Spleen (tissue), 11 donors: ENCODE measurements at regions not wholly inside any gene's neighbourhood (a gene's known extent, or its start where the extent isn't known, plus 50 kb on each side); places are given as distances from the start of the nearest gene placed in this dataset.
A peak's percentile ranks its signal among the peaks of the same experiment; 100 is the strongest.

Experiments used
- DNase-seq: peaks from one replicate; pipeline ENCODE4 v3.0.0-alpha.2; 2020
- H3K27ac ChIP-seq, 8 donors: fragments of 200-600 bp; sonication (generic) in 7 of 8; 1 replicate in 4 of 8; 2 replicates in 4 of 8; pipeline versions ENCODE4 v1.5.0 to v1.8.0; 2016 to 2021; ENCODE audit warnings: inconsistent platforms in 4 of 8, mild to moderate bottlenecking in 4 of 8, moderate library complexity in 1 of 8
- H3K27me3 ChIP-seq, 7 donors: fragments of 200-600 bp; sonication (generic) in 6 of 7; replicated peaks in 1 of 7; 1 replicate in 4 of 7; 2 replicates in 3 of 7; pipeline versions ENCODE4 v1.5.0 to v1.8.0; 2016 to 2021; ENCODE audit warnings: inconsistent platforms in 3 of 7, mild to moderate bottlenecking in 1 of 7
- H3K36me3 ChIP-seq, 6 donors: fragments of 200-600 bp; sonication (generic) in 5 of 6; 1 replicate in 4 of 6; 2 replicates in 2 of 6; pipeline versions ENCODE4 v1.5.0 to v1.8.0; 2016 to 2021; ENCODE audit warnings: inconsistent platforms in 2 of 6
- H3K4me1 ChIP-seq, 6 donors: fragments of 200-600 bp; sonication (generic) in 5 of 6; 1 replicate in 3 of 6; 2 replicates in 3 of 6; pipeline versions ENCODE4 v1.5.0 to v1.8.0; 2016 to 2021; ENCODE audit warnings: inconsistent platforms in 3 of 6
- H3K4me3 ChIP-seq, 8 donors: fragments of 200-600 bp; sonication (generic) in 7 of 8; 1 replicate in 4 of 8; 2 replicates in 4 of 8; pipeline versions ENCODE4 v1.5.0 to v1.8.0; 2016 to 2021; ENCODE audit warnings: inconsistent platforms in 4 of 8, mild to moderate bottlenecking in 4 of 8, moderate library complexity in 2 of 8
- H3K9me3 ChIP-seq, 8 donors: fragments of 200-600 bp; sonication (generic) in 7 of 8; 1 replicate in 4 of 8; 2 replicates in 4 of 8; pipeline versions ENCODE4 v1.5.0 to v1.8.0; 2016 to 2021; ENCODE audit warnings: inconsistent platforms in 4 of 8
- POLR2A ChIP-seq, 3 donors: fragments of 450-650 bp; IDR thresholded peaks; one replicate each; pipeline ENCODE4 v1.5.1; 2017; ENCODE audit warnings: antibody characterized with exemption in 3 of 3, mild to moderate bottlenecking in 1 of 3
- POLR2AphosphoS5 ChIP-seq, 3 donors: sonication (generic); formaldehyde crosslinking; IDR thresholded peaks; one replicate each; pipeline ENCODE4 v1.5.1; 2017; ENCODE audit warnings: antibody characterized with exemption in 3 of 3
- WGBS, 5 donors: extraction: QIAGEN DNeasy Blood & Tissue Kit in 3 of 5; methylation state at CpG; one replicate each; pipeline versions ENCODE4 v1.1.5 to v1.1.7; 2013 to 2018; 5-methylcytosine and 5-hydroxymethylcytosine counted together
- intact Hi-C: fragments of 100-400 bp; cut with DNase I; formaldehyde crosslinking; loops from one replicate; pipeline ENCODE4 v1.15.0; 2023; ENCODE audit warnings: low total_unique reads
- TF ChIP-seq, protein P1 (sequence below), 11 experiments: fragments of 200-600 bp in 7 of 11; fragments of 450-650 bp in 4 of 11; sonication (generic) in 4 of 11; IDR thresholded peaks in 8 of 11; conservative IDR thresholded peaks in 3 of 11; 1 replicate in 7 of 11; 2 replicates in 4 of 11; pipeline versions ENCODE4 v1.4.0 to v1.8.0; 2016 to 2021; ENCODE audit warnings: antibody characterized with exemption in 11 of 11, inconsistent platforms in 4 of 11, mild to moderate bottlenecking in 1 of 11
- donor health status: healthy with polysubstance abuse.
- donor health status: DM: no; HTN: no; CAD: no; lungs with moderate emphysema.
- donor health status: DM: no; HTN: no; CAD: no.
- donor health status: Bipolar disorder and iron deficiency.
- donor health status: healthy.
- donor health status: DM: no; HTN: no; CAD: no.
- donor health status: DM: yes; HTN: yes; CAD: no.

DNA sequence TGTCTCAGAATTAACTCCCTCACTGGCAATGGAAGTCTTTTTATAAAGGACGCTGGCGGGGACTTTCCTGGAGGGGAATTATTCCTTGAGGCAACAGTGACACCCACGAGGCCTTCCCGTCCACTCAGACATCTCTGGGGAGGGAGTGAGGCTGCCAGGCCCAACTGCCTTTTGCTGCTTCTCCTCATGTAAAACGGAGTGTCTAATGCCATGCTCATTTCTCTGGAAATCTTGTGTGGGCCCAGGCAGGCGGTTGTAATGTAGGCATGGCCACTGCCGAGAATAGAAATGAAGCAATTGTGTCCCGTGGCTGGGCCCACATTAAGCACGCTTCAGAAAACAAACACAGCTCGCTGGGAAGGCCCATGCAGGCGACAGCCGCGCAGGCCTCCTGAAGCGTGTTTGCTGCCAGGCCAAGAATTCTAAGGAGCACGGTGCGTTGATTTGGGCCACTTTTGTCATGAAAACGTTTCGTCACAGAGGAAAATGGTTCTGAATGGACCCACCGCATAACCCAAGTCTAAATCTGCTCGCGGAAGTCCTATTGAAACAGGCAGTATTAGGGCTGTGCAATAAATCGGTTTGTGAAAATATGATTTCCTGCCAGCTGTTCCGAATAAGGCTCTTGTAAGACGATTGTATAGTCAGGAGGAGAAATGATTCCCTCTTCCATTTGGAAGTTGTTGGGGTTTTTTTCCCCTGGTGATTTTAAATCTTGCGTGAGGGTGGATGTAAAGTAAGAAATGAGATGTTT is 104.2 kb upstream of the CHST15 start:
- Histone ChIP-seq H3K4me1 (peaks cover 0 to 14% (median 3%) of the 10 kb centered on the region in 6 donors), H3K9me3 (no peaks in the 10 kb centered on the region), H3K27me3 (no peaks in the 10 kb centered on the region), H3K27ac (peak overlapping the region in 7 of 8 donors; percentile 44 to 69 (median 61)), H3K36me3 (no peaks in the 10 kb centered on the region), H3K4me3 (no peak overlapping the region)
- WGBS, 5 donors, result 73 to 84% (median 80%) methylated on average over 24 to 25 of the region's 25 CpGs
- no peak for DNase-seq
- intact Hi-C loops, result no loop called here
- no peak for TF ChIP-seq POLR2AphosphoS5 (IDR thresholded peaks at IDR 0.05)
- TF ChIP-seq, protein P1, sequence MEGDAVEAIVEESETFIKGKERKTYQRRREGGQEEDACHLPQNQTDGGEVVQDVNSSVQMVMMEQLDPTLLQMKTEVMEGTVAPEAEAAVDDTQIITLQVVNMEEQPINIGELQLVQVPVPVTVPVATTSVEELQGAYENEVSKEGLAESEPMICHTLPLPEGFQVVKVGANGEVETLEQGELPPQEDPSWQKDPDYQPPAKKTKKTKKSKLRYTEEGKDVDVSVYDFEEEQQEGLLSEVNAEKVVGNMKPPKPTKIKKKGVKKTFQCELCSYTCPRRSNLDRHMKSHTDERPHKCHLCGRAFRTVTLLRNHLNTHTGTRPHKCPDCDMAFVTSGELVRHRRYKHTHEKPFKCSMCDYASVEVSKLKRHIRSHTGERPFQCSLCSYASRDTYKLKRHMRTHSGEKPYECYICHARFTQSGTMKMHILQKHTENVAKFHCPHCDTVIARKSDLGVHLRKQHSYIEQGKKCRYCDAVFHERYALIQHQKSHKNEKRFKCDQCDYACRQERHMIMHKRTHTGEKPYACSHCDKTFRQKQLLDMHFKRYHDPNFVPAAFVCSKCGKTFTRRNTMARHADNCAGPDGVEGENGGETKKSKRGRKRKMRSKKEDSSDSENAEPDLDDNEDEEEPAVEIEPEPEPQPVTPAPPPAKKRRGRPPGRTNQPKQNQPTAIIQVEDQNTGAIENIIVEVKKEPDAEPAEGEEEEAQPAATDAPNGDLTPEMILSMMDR (IDR thresholded peaks at IDR 0.05 in 8 of 11, conservative IDR thresholded peaks at IDR 0.05 in 3 of 11), result no peak
- TF ChIP-seq POLR2A (IDR thresholded peaks at IDR 0.05), result no peak

DNA sequence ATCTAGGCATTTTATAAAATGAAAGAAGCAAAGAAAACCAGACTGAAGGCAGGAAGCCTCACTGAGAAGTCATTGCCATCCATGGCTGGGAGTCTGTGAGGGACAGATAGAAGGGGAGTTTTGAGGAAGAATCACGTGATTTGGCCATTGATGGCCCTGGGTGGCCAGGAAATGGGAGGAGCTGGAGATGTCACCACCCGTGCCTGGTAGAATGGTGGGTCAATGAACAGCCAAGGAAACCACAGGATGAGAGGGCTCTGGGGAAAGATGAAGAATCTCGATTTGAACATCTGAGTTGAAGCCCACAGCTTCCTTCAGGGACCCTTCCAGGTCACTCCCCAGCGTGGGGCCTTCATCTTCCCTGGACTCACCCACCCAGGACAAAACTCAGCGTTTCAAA is 103.3 kb upstream of the CHST15 start:
- Histone ChIP-seq H3K4me3 (no peak overlapping the region), H3K27me3 (no peaks in the 10 kb centered on the region), H3K36me3 (no peaks in the 10 kb centered on the region), H3K4me1 (peaks cover 0 to 14% (median 3%) of the 10 kb centered on the region in 6 donors), H3K27ac (peak overlapping the region in 7 of 8 donors; percentile 21 to 69 (median 61)), H3K9me3 (no peaks in the 10 kb centered on the region)
- TF ChIP-seq POLR2AphosphoS5 (IDR thresholded peaks at IDR 0.05) (no peak), POLR2A (IDR thresholded peaks at IDR 0.05) (no peak)
- TF ChIP-seq, protein P1 (IDR thresholded peaks at IDR 0.05 in 8 of 11, conservative IDR thresholded peaks at IDR 0.05 in 3 of 11), result no peak
- WGBS, 5 donors, result 25 to 42% (median 36%) methylated on average over 5 of the region's 5 CpGs
- DNase-seq, result no peak
- intact Hi-C loops, result no loop called here

DNA sequence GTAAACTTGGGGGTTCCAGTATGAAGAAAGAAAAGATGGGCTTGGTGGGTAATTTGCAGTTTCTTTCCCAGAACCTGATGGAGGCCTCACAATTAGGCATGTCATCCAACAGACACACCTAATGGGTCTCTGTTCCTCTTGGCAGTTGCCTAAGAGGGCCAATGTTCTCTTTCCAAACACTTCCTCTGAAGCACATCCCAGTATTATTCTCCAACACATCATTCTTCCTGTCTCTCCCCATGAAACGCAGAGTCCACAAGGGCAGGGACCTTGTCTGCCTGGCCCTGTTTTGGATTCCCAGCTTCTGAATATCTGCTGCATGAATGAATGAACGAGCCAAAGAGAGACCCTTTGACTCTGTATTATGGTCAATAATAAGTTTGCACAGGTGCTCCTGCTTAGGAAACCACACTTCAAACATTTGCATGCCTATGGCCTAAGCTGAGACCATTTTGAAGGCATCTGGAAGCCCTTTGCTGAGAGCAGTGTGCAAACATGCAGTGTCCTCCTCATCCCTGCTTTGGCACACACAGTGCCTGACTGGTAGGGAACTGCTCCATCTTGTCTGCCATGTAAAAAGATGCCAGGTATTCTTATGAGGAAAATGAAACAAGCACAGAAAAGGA is 100.9 kb upstream of the CHST15 start:
- Histone ChIP-seq H3K36me3 (no peaks in the 10 kb centered on the region), H3K27ac (no peak overlapping the region), H3K4me1 (peaks cover 0 to 14% (median 3%) of the 10 kb centered on the region in 6 donors), H3K9me3 (no peaks in the 10 kb centered on the region), H3K27me3 (no peaks in the 10 kb centered on the region), H3K4me3 (no peak overlapping the region)
- TF ChIP-seq POLR2A (IDR thresholded peaks at IDR 0.05), result no peak
- TF ChIP-seq, protein P1 (IDR thresholded peaks at IDR 0.05 in 8 of 11, conservative IDR thresholded peaks at IDR 0.05 in 3 of 11), result no peak
- no peak for TF ChIP-seq POLR2AphosphoS5 (IDR thresholded peaks at IDR 0.05)
- WGBS, 5 donors, result 48 to 64% (median 53%) methylated on average over 2 of the region's 2 CpGs
- intact Hi-C loops, result no loop called here
- no peak for DNase-seq

DNA sequence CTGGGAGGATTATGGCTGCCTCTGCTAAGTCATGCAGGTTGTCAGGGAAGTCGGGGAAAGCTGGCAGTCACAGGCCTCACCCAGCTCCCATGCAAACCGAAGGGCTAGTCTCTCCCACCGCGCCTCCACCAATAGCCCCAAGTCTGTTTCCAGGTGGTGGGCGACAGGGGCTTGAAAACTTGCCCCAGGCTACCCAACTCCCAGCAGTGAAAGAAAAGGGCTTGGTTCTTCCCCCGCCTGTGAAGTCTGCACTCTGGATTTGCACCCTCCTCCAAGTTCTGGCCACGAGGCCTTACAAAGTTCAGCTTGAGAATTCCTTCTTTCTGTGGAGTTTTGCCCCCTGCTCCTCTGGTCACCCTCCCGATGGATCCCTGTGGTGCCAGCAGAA is 99.9 kb upstream of the CHST15 start:
- H3K27me3 ChIP-seq, result no peaks in the 10 kb centered on the region
- no peaks in the 10 kb centered on the region for H3K36me3 ChIP-seq
- H3K4me3 ChIP-seq, result no peak overlapping the region
- H3K27ac ChIP-seq, result no peak overlapping the region
- intact Hi-C loops, result no loop called here
- no peak for DNase-seq
- 93 to 100% (median 97%) methylated on average over 8 of the region's 8 CpGs for WGBS, 5 donors
- no peak for TF ChIP-seq POLR2AphosphoS5 (IDR thresholded peaks at IDR 0.05)
- H3K9me3 ChIP-seq, result no peaks in the 10 kb centered on the region
- H3K4me1 ChIP-seq, result peaks cover 0 to 14% (median 3%) of the 10 kb centered on the region in 6 donors
